ENCODE measurements at regions not wholly inside any gene's neighbourhood (a gene's known extent, or its start where the extent isn't known, plus 50 kb on each side); places are given as distances from the start of the nearest gene placed in this dataset.

DNA sequence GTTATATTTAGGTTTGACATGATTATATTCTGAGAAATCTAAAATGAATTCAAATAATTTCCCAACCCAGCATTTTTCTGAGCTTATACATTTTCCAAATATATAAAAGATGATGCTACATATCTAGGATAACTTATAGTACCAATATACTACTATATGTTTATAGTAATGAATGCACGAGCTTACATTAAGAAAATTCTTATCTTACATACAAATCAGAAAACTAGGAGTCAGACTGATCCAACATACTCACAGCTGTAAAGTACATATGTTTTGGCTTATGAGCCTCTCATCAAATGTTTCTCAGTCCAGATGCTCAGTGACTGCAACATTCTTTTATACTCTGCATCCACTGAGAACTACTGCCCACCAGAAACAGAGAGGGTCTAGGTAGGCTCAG is 491.3 kb upstream of the KLF12 start:
- ChIA-PET CTCF (ENCODE audit: partially characterized antibody) (no interaction called here), POLR2A (ENCODE audit: partially characterized antibody) (no interaction called here)
- H3K4me2 ChIP-seq (ENCODE audit: insufficient read depth in 1 of 2, low read depth in 2 of 2, low read length in 2 of 2): no peak overlapping the region
- H2BK12ac ChIP-seq (ENCODE audit: low read depth, low read length): no peak overlapping the region
- FAIRE-seq (no peak), DNase-seq (ENCODE audit: low read depth in 1 of 2, low spot score in 2 of 2) (no peak)
- H3K36me3 ChIP-seq (ENCODE audit: control insufficient read depth in 2 of 4, insufficient read depth in 4 of 4, low read length in 3 of 4): no peaks in the 10 kb centered on the region
- no peak overlapping the region for H2AK5ac ChIP-seq (ENCODE audit: low read depth, low read length)
- H4K8ac ChIP-seq (ENCODE audit: extremely low read depth, insufficient read depth, low read length): no peak overlapping the region
- H3K14ac ChIP-seq (ENCODE audit: insufficient read length): no peak overlapping the region
- H2BK5ac ChIP-seq (ENCODE audit: low read depth, low read length): no peak overlapping the region
- no peaks in the 10 kb centered on the region for H4K20me1 ChIP-seq (replicated peaks in 1 of 2; ENCODE audit: control insufficient read depth in 1 of 2, insufficient read depth in 2 of 2, low read length in 2 of 2)
- H3K9me3 ChIP-seq (ENCODE audit: insufficient read depth in 2 of 2, low read depth in 1 of 2, low read length in 1 of 2): no peaks in the 10 kb centered on the region
- no peak overlapping the region for H3K23ac ChIP-seq (ENCODE audit: insufficient read length)
- H2BK15ac ChIP-seq (ENCODE audit: low read length): no peak overlapping the region
- no peaks in the 10 kb centered on the region for H3K27me3 ChIP-seq (replicated peaks in 1 of 4; ENCODE audit: control insufficient read depth in 3 of 4, extremely low read depth in 1 of 4, insufficient read depth in 3 of 4, low read length in 3 of 4)
- no peak for TF ChIP-seq JUND (IDR thresholded peaks at IDR 0.05; ENCODE audit: low read length)
- H4K5ac ChIP-seq (ENCODE audit: insufficient read length, low read depth, low read length): no peak overlapping the region
- H3K18ac ChIP-seq (ENCODE audit: extremely low read depth, low read length): no peak overlapping the region
- WGBS, 2 experiments (ENCODE audit: extremely low coverage in 1 of 2, insufficient coverage in 1 of 2, insufficient read length in 1 of 2, insufficient replicate concordance in 2 of 2, low coverage in 1 of 2, low lambda C conversion rate in 2 of 2, missing lambda C conversion rate in 1 of 2): 94% methylated on average over 1 of the region's 1 CpG; no CpG with 5 or more reads in 1 of the 2 experiments
- peaks cover 0 to 3% (median 0%) of the 10 kb centered on the region in 4 experiments; a peak in 2 of 7 replicates for H3K4me1 ChIP-seq (replicated peaks in 1 of 4; ENCODE audit: control insufficient read depth in 3 of 4, insufficient read depth in 4 of 4, low read length in 3 of 4)
- no peak overlapping the region for H4K91ac ChIP-seq (replicated peaks; ENCODE audit: insufficient read length, low read length)
- H2BK120ac ChIP-seq (replicated peaks; ENCODE audit: low read depth, low read length): no peak overlapping the region
- no peak overlapping the region for H2BK20ac ChIP-seq (ENCODE audit: low read length)
- H2AFZ ChIP-seq (ENCODE audit: low read length): no peak overlapping the region
- H3K4ac ChIP-seq (replicated peaks; ENCODE audit: insufficient read length, low read depth, low read length): no peak overlapping the region
- H3K23me2 ChIP-seq (ENCODE audit: low read depth, low read length): no peaks in the 10 kb centered on the region
- no peaks in the 10 kb centered on the region for H3K79me2 ChIP-seq (ENCODE audit: control insufficient read depth in 1 of 2, insufficient read depth in 2 of 2, low read length in 2 of 2)
- H3K27ac ChIP-seq (ENCODE audit: low read depth, low read length): no peak overlapping the region
- no peaks in the 10 kb centered on the region for H3K79me1 ChIP-seq (ENCODE audit: low read depth, low read length)
- H3K56ac ChIP-seq (replicated peaks; ENCODE audit: insufficient read length, low read depth, low read length): no peak overlapping the region
- no peak overlapping the region for H3K4me3 ChIP-seq (ENCODE audit: extremely low read depth in 1 of 4, insufficient read depth in 2 of 4, low read depth in 3 of 4, low read length in 4 of 4)
- H3K9ac ChIP-seq (replicated peaks in 1 of 4; ENCODE audit: extremely low read depth in 1 of 4, low read depth in 3 of 4, low read length in 3 of 4): no peak overlapping the region
